Astrocyte (in vitro differentiated cells and primary cell): ENCODE measurements at regions not wholly inside any gene's neighbourhood (a gene's known extent, or its start where the extent isn't known, plus 50 kb on each side); places are given as distances from the start of the nearest gene placed in this dataset.

ENCODE experiments used
- DNase-seq: peaks from one replicate; pipeline ENCODE4 v3.0.0-alpha.2; 2010; ENCODE audit warnings: low read depth
- FAIRE-seq: peaks from 2 replicates; lab custom pipeline; 2011; peaks lifted over from hg19 to GRCh38; lab: Jason Lieb, UNC
- H2AFZ ChIP-seq: 2 replicates; pipeline ENCODE4 v1.6.0; 2012; ENCODE audit warnings: low read depth, low read length, inconsistent platforms
- H3K27ac ChIP-seq: 2 replicates; pipeline ENCODE4 v1.5.1; 2011; ENCODE audit warnings: low read depth, low read length, inconsistent platforms
- H3K27me3 ChIP-seq: 2 replicates; pipeline ENCODE4 v1.6.0; 2011; ENCODE audit warnings: low read length, inconsistent platforms; ENCODE audit not compliant: insufficient read depth
- H3K36me3 ChIP-seq: 2 replicates; pipeline ENCODE4 v1.5.1; 2011; ENCODE audit warnings: low read length, inconsistent platforms; ENCODE audit not compliant: insufficient read depth
- H3K4me1 ChIP-seq: 2 replicates; pipeline ENCODE4 v1.5.1; 2011; ENCODE audit warnings: low read length, inconsistent platforms; ENCODE audit not compliant: insufficient read depth
- H3K4me2 ChIP-seq: 2 replicates; pipeline ENCODE4 v1.6.0; 2012; ENCODE audit warnings: low read length, inconsistent platforms
- H3K4me3 ChIP-seq: 2 replicates; pipeline ENCODE4 v1.5.1; 2011; ENCODE audit warnings: low read depth, mild to moderate bottlenecking, low read length, inconsistent platforms; ENCODE audit not compliant: insufficient read depth
- H3K79me2 ChIP-seq: 2 replicates; pipeline ENCODE4 v1.6.0; 2012; ENCODE audit warnings: mild to moderate bottlenecking, low read length, inconsistent platforms; ENCODE audit not compliant: insufficient read depth
- H3K9ac ChIP-seq: 2 replicates; pipeline ENCODE4 v1.6.0; 2012; ENCODE audit warnings: mild to moderate bottlenecking, low read length, inconsistent platforms
- H3K9me3 ChIP-seq: 2 replicates; pipeline ENCODE4 v1.5.1; 2012; ENCODE audit warnings: low read depth, mild to moderate bottlenecking, low read length, inconsistent platforms; ENCODE audit not compliant: insufficient read depth
- H4K20me1 ChIP-seq: 2 replicates; pipeline ENCODE4 v1.6.0; 2012; ENCODE audit warnings: low read length, inconsistent platforms; ENCODE audit not compliant: insufficient read depth
- H3K27ac Mint-ChIP-seq: one replicate; pipeline ENCODE4 v1.8.0; 2021; ENCODE audit warnings: mild to moderate bottlenecking, mixed read lengths; ENCODE audit not compliant: unreplicated experiment
- H3K27me3 Mint-ChIP-seq: one replicate; pipeline ENCODE4 v1.8.0; 2021; ENCODE audit warnings: low read depth, mixed read lengths; ENCODE audit not compliant: unreplicated experiment
- H3K36me3 Mint-ChIP-seq: one replicate; pipeline ENCODE4 v1.8.0; 2021; ENCODE audit warnings: low read depth, mixed read lengths; ENCODE audit not compliant: unreplicated experiment
- H3K4me1 Mint-ChIP-seq: one replicate; pipeline ENCODE4 v1.8.0; 2021; ENCODE audit warnings: low read depth, mixed read lengths; ENCODE audit not compliant: unreplicated experiment
- H3K4me3 Mint-ChIP-seq: one replicate; pipeline ENCODE4 v1.8.0; 2021; ENCODE audit warnings: mild to moderate bottlenecking, moderate library complexity, mixed read lengths; ENCODE audit not compliant: unreplicated experiment
- H3K9me3 Mint-ChIP-seq: one replicate; pipeline ENCODE4 v1.8.0; 2021; ENCODE audit warnings: mild to moderate bottlenecking, mixed read lengths; ENCODE audit not compliant: unreplicated experiment
- EZH2 ChIP-seq: IDR thresholded peaks from 2 replicates; pipeline ENCODE4 v1.6.1; 2012; ENCODE audit warnings: mild to moderate bottlenecking, low read length, inconsistent platforms; ENCODE audit not compliant: insufficient read depth
- TF ChIP-seq, protein P1 (sequence below): IDR thresholded peaks from 2 replicates; pipeline ENCODE4 v1.5.1; 2011; ENCODE audit warnings: low read depth, mild to moderate bottlenecking, inconsistent platforms, low read length, moderate library complexity; ENCODE audit not compliant: insufficient read depth

DNA sequence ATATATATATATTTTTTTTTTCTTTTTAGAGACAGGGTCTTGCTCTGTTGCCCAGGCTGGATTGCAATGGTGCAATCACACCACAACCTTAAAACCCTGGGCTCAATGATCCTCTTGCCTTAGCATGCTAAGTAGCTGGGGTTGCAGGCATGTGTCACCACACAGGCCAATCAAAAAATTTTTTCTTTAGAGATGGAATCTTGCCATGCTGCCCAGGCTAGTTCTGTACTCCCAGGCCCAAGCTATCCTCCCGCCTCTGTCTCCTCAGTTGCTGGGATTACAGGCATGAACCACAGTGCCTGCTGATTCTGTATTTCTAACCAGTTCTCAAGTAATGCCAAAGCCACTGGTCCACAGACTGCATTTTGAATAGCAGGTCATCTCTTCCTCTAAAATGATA lies 291.3 kb upstream of the ZPLD1 start:
- H3K4me2 ChIP-seq: no peak overlapping the region
- H2AFZ ChIP-seq: no peak overlapping the region
- no peak overlapping the region for H3K4me3 ChIP-seq
- peaks cover 4% of the 10 kb centered on the region for H3K4me1 ChIP-seq
- no peak for TF ChIP-seq EZH2
- TF ChIP-seq, protein P1, sequence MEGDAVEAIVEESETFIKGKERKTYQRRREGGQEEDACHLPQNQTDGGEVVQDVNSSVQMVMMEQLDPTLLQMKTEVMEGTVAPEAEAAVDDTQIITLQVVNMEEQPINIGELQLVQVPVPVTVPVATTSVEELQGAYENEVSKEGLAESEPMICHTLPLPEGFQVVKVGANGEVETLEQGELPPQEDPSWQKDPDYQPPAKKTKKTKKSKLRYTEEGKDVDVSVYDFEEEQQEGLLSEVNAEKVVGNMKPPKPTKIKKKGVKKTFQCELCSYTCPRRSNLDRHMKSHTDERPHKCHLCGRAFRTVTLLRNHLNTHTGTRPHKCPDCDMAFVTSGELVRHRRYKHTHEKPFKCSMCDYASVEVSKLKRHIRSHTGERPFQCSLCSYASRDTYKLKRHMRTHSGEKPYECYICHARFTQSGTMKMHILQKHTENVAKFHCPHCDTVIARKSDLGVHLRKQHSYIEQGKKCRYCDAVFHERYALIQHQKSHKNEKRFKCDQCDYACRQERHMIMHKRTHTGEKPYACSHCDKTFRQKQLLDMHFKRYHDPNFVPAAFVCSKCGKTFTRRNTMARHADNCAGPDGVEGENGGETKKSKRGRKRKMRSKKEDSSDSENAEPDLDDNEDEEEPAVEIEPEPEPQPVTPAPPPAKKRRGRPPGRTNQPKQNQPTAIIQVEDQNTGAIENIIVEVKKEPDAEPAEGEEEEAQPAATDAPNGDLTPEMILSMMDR: no peak
- no peaks in the 10 kb centered on the region for H3K36me3 ChIP-seq
- no peak overlapping the region for H3K27ac Mint-ChIP-seq
- H3K9me3 Mint-ChIP-seq: no peaks in the 10 kb centered on the region
- H4K20me1 ChIP-seq: no peaks in the 10 kb centered on the region
- no peaks in the 10 kb centered on the region for H3K79me2 ChIP-seq
- no peak overlapping the region for H3K9ac ChIP-seq
- H3K36me3 Mint-ChIP-seq: no peaks in the 10 kb centered on the region
- H3K27me3 ChIP-seq: no peaks in the 10 kb centered on the region
- DNase-seq (no peak), FAIRE-seq (no peak)
- H3K27me3 Mint-ChIP-seq: no peaks in the 10 kb centered on the region
- H3K4me3 Mint-ChIP-seq: no peak overlapping the region
- H3K4me1 Mint-ChIP-seq: peaks cover 2% of the 10 kb centered on the region
- H3K27ac ChIP-seq: no peak overlapping the region
- no peaks in the 10 kb centered on the region for H3K9me3 ChIP-seq

DNA sequence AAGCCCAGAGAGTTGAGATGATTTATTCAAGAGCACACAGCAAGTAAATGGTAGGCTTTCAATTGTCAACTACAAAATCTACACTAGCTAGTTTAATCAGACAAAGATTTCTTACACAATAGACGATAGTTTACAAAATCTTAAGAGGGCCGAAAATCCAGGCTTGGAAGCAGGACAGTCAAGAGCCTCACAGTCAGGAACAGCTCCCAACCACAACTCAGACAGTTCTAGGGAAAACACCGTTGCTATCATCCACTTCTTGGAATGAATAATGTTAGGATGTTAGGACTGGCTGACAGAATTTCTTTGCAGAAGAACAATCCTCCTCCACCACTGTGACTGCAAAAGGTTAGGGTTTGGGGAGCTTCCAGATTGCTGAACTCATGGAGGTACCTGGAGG lies 290.8 kb upstream of the ZPLD1 start:
- DNase-seq (no peak), FAIRE-seq (no peak)
- no peak overlapping the region for H2AFZ ChIP-seq
- Mint-ChIP-seq H3K36me3 (no peaks in the 10 kb centered on the region), H3K27me3 (no peaks in the 10 kb centered on the region), H3K9me3 (no peaks in the 10 kb centered on the region), H3K27ac (no peak overlapping the region), H3K4me3 (no peak overlapping the region), H3K4me1 (peaks cover 2% of the 10 kb centered on the region)
- no peaks in the 10 kb centered on the region for H3K79me2 ChIP-seq
- H3K36me3 ChIP-seq: no peaks in the 10 kb centered on the region
- H3K9me3 ChIP-seq: no peaks in the 10 kb centered on the region
- TF ChIP-seq EZH2: no peak
- TF ChIP-seq, protein P1: no peak
- H3K4me2 ChIP-seq: no peak overlapping the region
- H4K20me1 ChIP-seq: no peaks in the 10 kb centered on the region
- H3K4me1 ChIP-seq: peaks cover 4% of the 10 kb centered on the region
- no peaks in the 10 kb centered on the region for H3K27me3 ChIP-seq
- H3K9ac ChIP-seq: no peak overlapping the region
- H3K4me3 ChIP-seq: no peak overlapping the region
- no peak overlapping the region for H3K27ac ChIP-seq

DNA sequence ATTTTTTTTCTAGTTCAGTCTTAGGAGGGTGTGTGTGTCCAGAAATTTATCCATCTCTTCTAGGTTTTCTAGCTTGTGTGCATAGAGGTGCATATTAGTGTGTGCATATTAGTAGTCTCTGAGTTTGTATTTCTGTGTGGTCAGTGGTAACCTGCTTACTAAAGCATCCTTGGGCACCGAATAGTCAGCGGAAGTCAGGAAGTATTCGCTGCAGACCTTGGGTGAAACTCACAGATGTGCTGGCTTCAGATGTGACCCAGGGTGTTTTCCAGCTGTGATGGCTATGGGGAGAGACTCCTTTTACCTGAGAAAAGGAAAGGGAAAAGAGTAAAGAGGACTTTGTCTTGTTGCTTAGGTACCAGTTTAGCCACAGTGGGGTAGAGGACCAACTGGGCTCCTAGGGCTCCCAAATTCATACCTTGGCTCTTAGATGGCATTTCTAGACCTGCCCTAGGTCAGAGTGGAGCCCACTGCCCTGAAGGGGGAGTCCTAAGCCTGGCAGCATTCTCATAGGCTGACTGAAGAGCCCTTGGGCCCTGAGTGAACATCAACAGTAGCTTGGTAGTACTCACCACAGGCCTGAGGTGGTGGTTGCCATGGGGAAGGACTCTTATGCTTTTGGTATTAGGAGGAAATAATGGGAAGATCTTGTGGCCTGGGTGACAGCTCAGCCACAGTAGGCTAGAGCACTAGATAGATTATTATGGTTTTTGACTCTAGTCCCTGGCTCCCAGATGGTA lies 286.0 kb upstream of the ZPLD1 start:
- H3K9me3 ChIP-seq: peaks cover 9% of the 10 kb centered on the region
- no peak overlapping the region for H3K4me3 ChIP-seq
- no peak overlapping the region for H3K4me2 ChIP-seq
- no peak overlapping the region for H3K27ac Mint-ChIP-seq
- no peaks in the 10 kb centered on the region for H3K4me1 ChIP-seq
- no peaks in the 10 kb centered on the region for H3K79me2 ChIP-seq
- no peaks in the 10 kb centered on the region for H3K36me3 ChIP-seq
- no peaks in the 10 kb centered on the region for H3K27me3 Mint-ChIP-seq
- no peak for DNase-seq
- FAIRE-seq: no peak
- no peaks in the 10 kb centered on the region for H3K27me3 ChIP-seq
- no peak overlapping the region for H3K27ac ChIP-seq
- no peaks in the 10 kb centered on the region for H3K4me1 Mint-ChIP-seq
- H3K4me3 Mint-ChIP-seq: no peak overlapping the region
- H3K9ac ChIP-seq: no peak overlapping the region
- H2AFZ ChIP-seq: no peak overlapping the region
- no peaks in the 10 kb centered on the region for H3K36me3 Mint-ChIP-seq
- H4K20me1 ChIP-seq: no peaks in the 10 kb centered on the region
- H3K9me3 Mint-ChIP-seq: peaks cover 8% of the 10 kb centered on the region
- TF ChIP-seq, protein P1: no peak
- TF ChIP-seq EZH2: no peak
